Pancreas (tissue), 10 donors: ENCODE measurements at regions not wholly inside any gene's neighbourhood (a gene's known extent, or its start where the extent isn't known, plus 50 kb on each side); places are given as distances from the start of the nearest gene placed in this dataset.

Experiments used
- ATAC-seq, 4 donors: fragments of 200-7000 bp; cut with Tn5 transposase; one replicate each; pipeline versions ENCODE4 v1.8.0 to v1.9.1; 2020; ENCODE audit warnings: mild to moderate bottlenecking in 4 of 4, moderate library complexity in 4 of 4
- DNase-seq, 6 donors: peaks; one replicate each; pipeline ENCODE4 v3.0.0-alpha.2; 2020
- FAIRE-seq: peaks from 2 replicates; lab custom pipeline; 2012; peaks lifted over from hg19 to GRCh38; lab: Jason Lieb, UNC
- H3K27ac ChIP-seq, 4 donors: fragments of 200-600 bp; sonication (generic); 1 replicate in 3 of 4; 2 replicates in 1 of 4; pipeline versions ENCODE4 v1.5.0 to v1.8.0; 2020
- H3K27me3 ChIP-seq, 4 donors: fragments of 200-600 bp; one replicate each; pipeline ENCODE4 v1.8.0; 2021
- H3K36me3 ChIP-seq, 3 donors: fragments of 200-600 bp; sonication (generic) in 1 of 3; one replicate each; pipeline versions ENCODE4 v1.5.0 to v1.8.0; 2020 to 2021
- H3K4me1 ChIP-seq, 3 donors: fragments of 200-600 bp; one replicate each; pipeline ENCODE4 v1.8.0; 2021
- H3K4me3 ChIP-seq, 4 donors: fragments of 200-600 bp; sonication (generic) in 2 of 4; one replicate each; pipeline versions ENCODE4 v1.5.0 to v1.8.0; 2020 to 2021
- H3K9me3 ChIP-seq, 4 donors: fragments of 200-600 bp; one replicate each; pipeline ENCODE4 v1.8.0; 2021
- WGBS, 2 donors: extraction: QIAGEN DNeasy Blood & Tissue Kit; methylation state at CpG; one replicate each; pipeline ENCODE4 v1.1.7; 2013; 5-methylcytosine and 5-hydroxymethylcytosine counted together
- intact Hi-C, 3 donors: fragments of 100-400 bp; cut with DNase I; formaldehyde crosslinking; loops; one replicate each; pipeline versions ENCODE4 v1.11.1 to v1.14.2; 2022
- TF ChIP-seq, protein P1 (sequence below), 4 donors: fragments of 200-600 bp; sonication (generic) in 3 of 4; IDR thresholded peaks; one replicate each; pipeline versions ENCODE4 v1.5.0 to v1.8.0; 2021; ENCODE audit warnings: antibody characterized with exemption in 4 of 4
- donor health status: healthy with polysubstance abuse.
- donor health status: DM: no; HTN: no; CAD: no; lungs with moderate emphysema.
- donor health status: DM: no; HTN: no; CAD: no.
- donor health status: control.
- donor health status: control.
- donor health status: Bipolar disorder and iron deficiency.
- donor health status: DM: yes; HTN: yes; CAD: no.
- donor health status: DM: no; HTN: no; CAD: no.
- donor health status: DM: no; HTN: no; CAD: no.
- donor health status: DM: yes; HTN: yes; CAD: no.

DNA sequence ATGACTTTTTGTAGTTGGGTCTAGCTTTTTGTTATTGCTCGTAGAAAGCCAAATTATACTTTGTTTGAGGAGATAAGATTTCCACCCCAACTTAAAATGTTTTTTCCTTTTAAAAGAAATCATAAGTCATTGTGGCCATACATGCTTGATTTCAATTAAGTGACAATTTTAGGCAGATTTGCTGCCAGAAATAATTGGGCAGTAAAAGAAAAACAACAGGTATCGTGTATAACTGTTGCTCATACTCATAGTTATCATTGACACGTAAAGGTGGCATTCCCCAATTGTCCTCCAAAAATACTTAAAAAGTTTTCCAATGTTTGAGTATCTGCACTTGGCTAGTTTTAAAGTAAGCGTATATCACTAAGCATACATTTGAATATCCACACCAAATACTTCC, 313.0 kb downstream of the TEX29 start:
- Histone ChIP-seq H3K36me3 (no peaks in the 10 kb centered on the region), H3K4me3 (no peak overlapping the region), H3K9me3 (no peaks in the 10 kb centered on the region), H3K4me1 (no peaks in the 10 kb centered on the region), H3K27ac (no peak overlapping the region), H3K27me3 (no peaks in the 10 kb centered on the region)
- no peak for ATAC-seq
- no peak for DNase-seq
- 70 to 83% methylated on average over 4 of the region's 4 CpGs for WGBS, 2 donors
- intact Hi-C loops, result no loop called here
- FAIRE-seq, result no peak
- TF ChIP-seq, protein P1, sequence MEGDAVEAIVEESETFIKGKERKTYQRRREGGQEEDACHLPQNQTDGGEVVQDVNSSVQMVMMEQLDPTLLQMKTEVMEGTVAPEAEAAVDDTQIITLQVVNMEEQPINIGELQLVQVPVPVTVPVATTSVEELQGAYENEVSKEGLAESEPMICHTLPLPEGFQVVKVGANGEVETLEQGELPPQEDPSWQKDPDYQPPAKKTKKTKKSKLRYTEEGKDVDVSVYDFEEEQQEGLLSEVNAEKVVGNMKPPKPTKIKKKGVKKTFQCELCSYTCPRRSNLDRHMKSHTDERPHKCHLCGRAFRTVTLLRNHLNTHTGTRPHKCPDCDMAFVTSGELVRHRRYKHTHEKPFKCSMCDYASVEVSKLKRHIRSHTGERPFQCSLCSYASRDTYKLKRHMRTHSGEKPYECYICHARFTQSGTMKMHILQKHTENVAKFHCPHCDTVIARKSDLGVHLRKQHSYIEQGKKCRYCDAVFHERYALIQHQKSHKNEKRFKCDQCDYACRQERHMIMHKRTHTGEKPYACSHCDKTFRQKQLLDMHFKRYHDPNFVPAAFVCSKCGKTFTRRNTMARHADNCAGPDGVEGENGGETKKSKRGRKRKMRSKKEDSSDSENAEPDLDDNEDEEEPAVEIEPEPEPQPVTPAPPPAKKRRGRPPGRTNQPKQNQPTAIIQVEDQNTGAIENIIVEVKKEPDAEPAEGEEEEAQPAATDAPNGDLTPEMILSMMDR (IDR thresholded peaks at IDR 0.05), result no peak

DNA sequence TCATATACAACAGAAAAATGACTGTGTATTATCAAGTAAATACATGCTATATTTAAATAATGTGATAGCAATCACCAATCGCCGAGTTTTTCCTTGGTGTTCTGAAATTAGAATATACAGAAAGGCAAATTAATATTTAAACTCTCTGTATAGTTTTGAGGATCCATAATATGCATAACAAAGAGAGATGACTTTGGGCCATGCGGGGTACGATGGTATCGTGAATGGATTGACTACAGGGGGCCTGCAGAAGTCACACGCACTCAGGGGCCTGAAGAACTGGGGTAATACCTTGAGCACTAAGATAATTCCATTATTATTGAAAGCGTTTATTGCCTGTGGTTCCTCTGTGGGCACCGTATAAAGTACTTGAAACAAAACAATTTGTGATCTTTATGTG, 314.0 kb downstream of the TEX29 start:
- 69 to 76% methylated on average over 8 of the region's 8 CpGs for WGBS, 2 donors
- H3K4me1 ChIP-seq, result no peaks in the 10 kb centered on the region
- FAIRE-seq (no peak), DNase-seq (no peak), ATAC-seq (no peak)
- no peaks in the 10 kb centered on the region for H3K27me3 ChIP-seq
- TF ChIP-seq, protein P1 (IDR thresholded peaks at IDR 0.05), result no peak
- H3K27ac ChIP-seq, result no peak overlapping the region
- no peaks in the 10 kb centered on the region for H3K9me3 ChIP-seq
- intact Hi-C loops, result no loop called here
- no peak overlapping the region for H3K4me3 ChIP-seq
- no peaks in the 10 kb centered on the region for H3K36me3 ChIP-seq

DNA sequence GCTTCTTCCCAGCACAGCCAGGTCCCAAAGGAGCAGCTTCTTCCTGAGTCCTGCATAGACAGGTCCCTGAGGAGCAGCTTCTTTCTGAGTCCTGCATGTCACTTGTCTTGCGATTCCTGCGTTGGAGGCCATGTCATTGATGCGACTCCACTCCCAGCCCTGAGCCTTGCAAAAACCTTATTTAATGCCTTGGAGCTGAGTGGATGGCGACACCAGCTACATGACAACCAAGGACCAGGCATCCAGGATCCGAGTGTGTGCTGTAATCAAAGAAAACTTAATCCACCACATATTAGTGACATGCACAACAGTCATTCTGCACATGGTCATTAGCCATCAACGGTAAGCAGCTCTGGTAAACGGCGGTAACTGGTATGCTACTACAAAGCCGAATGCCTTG, 315.8 kb downstream of the TEX29 start:
- Histone ChIP-seq H3K27ac (no peak overlapping the region), H3K27me3 (no peaks in the 10 kb centered on the region), H3K36me3 (no peaks in the 10 kb centered on the region), H3K4me1 (no peaks in the 10 kb centered on the region), H3K4me3 (no peak overlapping the region), H3K9me3 (no peaks in the 10 kb centered on the region)
- DNase-seq (no peak), FAIRE-seq (no peak), ATAC-seq (no peak)
- WGBS, 2 donors, result 69 to 80% methylated on average over 9 of the region's 9 CpGs
- intact Hi-C loops, result no loop called here
- TF ChIP-seq, protein P1 (IDR thresholded peaks at IDR 0.05), result no peak

DNA sequence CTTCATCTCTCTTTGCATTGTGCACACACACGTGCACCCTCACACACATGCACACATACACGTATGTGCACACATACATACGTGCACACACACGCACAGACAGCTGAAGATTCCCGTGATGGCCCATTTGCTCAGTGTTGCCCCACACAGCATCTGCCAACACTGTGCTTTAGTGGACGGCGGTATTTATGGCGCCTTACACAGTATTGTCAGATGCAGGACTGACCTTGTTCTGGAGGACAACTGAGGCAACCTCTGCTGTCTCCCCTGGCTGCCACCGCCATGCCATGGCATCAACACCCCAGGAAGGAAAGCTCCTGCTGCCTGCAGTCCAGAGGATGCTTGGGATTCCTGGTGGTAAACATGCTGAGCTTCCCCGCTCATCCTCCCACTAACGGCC, 316.4 kb downstream of the TEX29 start:
- intact Hi-C loops, result no loop called here
- no peak for DNase-seq
- Histone ChIP-seq H3K9me3 (no peaks in the 10 kb centered on the region), H3K27me3 (no peaks in the 10 kb centered on the region), H3K4me3 (no peak overlapping the region), H3K4me1 (no peaks in the 10 kb centered on the region), H3K27ac (no peak overlapping the region), H3K36me3 (no peaks in the 10 kb centered on the region)
- FAIRE-seq, result no peak
- TF ChIP-seq, protein P1 (IDR thresholded peaks at IDR 0.05), result no peak
- WGBS, 2 donors, result 74 to 83% methylated on average over 11 of the region's 11 CpGs
- no peak for ATAC-seq

DNA sequence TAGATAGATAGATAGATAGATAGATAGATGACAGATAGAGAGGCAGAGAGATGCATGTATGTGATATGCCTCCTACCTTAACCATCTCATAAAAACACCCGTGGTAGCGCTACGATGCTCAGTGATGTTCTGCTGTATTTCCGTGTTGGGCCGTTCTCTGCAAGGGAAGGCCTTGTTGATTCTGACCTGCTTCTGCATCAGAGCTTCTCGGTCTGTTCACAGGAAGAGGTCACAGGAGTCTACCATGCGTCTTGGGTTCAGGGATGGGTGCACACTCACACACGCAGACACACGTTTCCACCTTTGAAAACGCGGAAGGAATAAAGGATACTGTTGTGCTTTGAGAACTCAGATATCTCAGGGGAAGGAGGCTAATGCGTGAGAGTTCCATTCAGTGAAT, 316.9 kb downstream of the TEX29 start:
- no peaks in the 10 kb centered on the region for H3K4me1 ChIP-seq
- no peaks in the 10 kb centered on the region for H3K9me3 ChIP-seq
- no peaks in the 10 kb centered on the region for H3K27me3 ChIP-seq
- ATAC-seq, result no peak
- H3K4me3 ChIP-seq, result no peak overlapping the region
- no peak overlapping the region for H3K27ac ChIP-seq
- no peak for FAIRE-seq
- H3K36me3 ChIP-seq, result no peaks in the 10 kb centered on the region
- TF ChIP-seq, protein P1 (IDR thresholded peaks at IDR 0.05), result no peak
- 76 to 86% methylated on average over 12 of the region's 12 CpGs for WGBS, 2 donors
- no peak for DNase-seq
- intact Hi-C loops, result no loop called here
